GM23338 (cell line): ENCODE measurements at regions not wholly inside any gene's neighbourhood (a gene's known extent, or its start where the extent isn't known, plus 50 kb on each side); places are given as distances from the start of the nearest gene placed in this dataset.

Experiments
- ATAC-seq: fragments of 200-7000 bp; cut with Tn5 transposase; 3 replicates; pipeline ENCODE4 v1.9.1; 2020
- DNase-seq: peaks from one replicate; pipeline ENCODE4 v3.0.0-alpha.2; 2015; ENCODE audit warnings: low spot score
- H2AFZ ChIP-seq: fragments of 200-600 bp; sonication (generic); 2 replicates; pipeline ENCODE4 v1.8.0; 2016; ENCODE audit warnings: antibody characterized with exemption, mild to moderate bottlenecking, moderate library complexity
- H3F3A ChIP-seq: fragments of 200-600 bp; sonication (generic); replicated peaks from 2 replicates; pipeline ENCODE4 v1.8.0; 2017; ENCODE audit warnings: antibody characterized with exemption, mixed run types, low read depth
- H3K27ac ChIP-seq: fragments of 200-600 bp; sonication (generic); 2 replicates; pipeline ENCODE4 v1.6.1; 2016; ENCODE audit warnings: low read depth
- H3K27me3 ChIP-seq: fragments of 200-600 bp; sonication (generic); 2 replicates; pipeline ENCODE4 v1.8.0; 2016; ENCODE audit warnings: mild to moderate bottlenecking, mixed run types, moderate library complexity; ENCODE audit not compliant: insufficient read depth
- H3K36me3 ChIP-seq: fragments of 200-600 bp; sonication (generic); 2 replicates; pipeline ENCODE4 v1.8.0; 2016; ENCODE audit warnings: mild to moderate bottlenecking; ENCODE audit not compliant: insufficient read depth
- H3K4me1 ChIP-seq: fragments of 200-600 bp; sonication (generic); 2 replicates; pipeline ENCODE4 v1.8.0; 2016; ENCODE audit warnings: mild to moderate bottlenecking, moderate library complexity; ENCODE audit not compliant: insufficient read depth
- H3K4me2 ChIP-seq: fragments of 200-600 bp; sonication (generic); 2 replicates; pipeline ENCODE4 v1.7.1; 2017; ENCODE audit warnings: mixed run types
- H3K4me3 ChIP-seq: fragments of 200-600 bp; sonication (generic); 2 replicates; pipeline ENCODE4 v1.6.1; 2016; ENCODE audit warnings: mixed run types
- H3K79me2 ChIP-seq: fragments of 200-600 bp; sonication (generic); replicated peaks from 2 replicates; pipeline ENCODE4 v1.8.0; 2017; ENCODE audit warnings: mild to moderate bottlenecking; ENCODE audit not compliant: insufficient read depth
- H3K9me2 ChIP-seq: fragments of 200-600 bp; sonication (generic); 2 replicates; pipeline ENCODE4 v1.8.0; 2017; ENCODE audit not compliant: insufficient read depth
- H4K20me1 ChIP-seq: fragments of 200-600 bp; sonication (generic); replicated peaks from 2 replicates; pipeline ENCODE4 v1.8.0; 2017; ENCODE audit warnings: mild to moderate bottlenecking; ENCODE audit not compliant: insufficient read depth
- H3K27ac Mint-ChIP-seq: 2 replicates; pipeline ENCODE4 v1.8.0; 2020; ENCODE audit warnings: inconsistent platforms, mild to moderate bottlenecking, moderate library complexity, mixed read lengths
- H3K27me3 Mint-ChIP-seq: 3 replicates; pipeline ENCODE4 v1.8.0; 2022; ENCODE audit warnings: low read depth, mild to moderate bottlenecking, moderate library complexity, mixed read lengths, inconsistent platforms; ENCODE audit not compliant: insufficient read depth, poor library complexity
- H3K36me3 Mint-ChIP-seq: 3 replicates; pipeline ENCODE4 v1.8.0; 2021; ENCODE audit warnings: low read depth, mild to moderate bottlenecking, inconsistent platforms, moderate library complexity, mixed read lengths
- H3K4me1 Mint-ChIP-seq: 3 replicates; pipeline ENCODE4 v1.8.0; 2020; ENCODE audit warnings: mild to moderate bottlenecking, inconsistent platforms, mixed read lengths
- H3K4me3 Mint-ChIP-seq: 3 replicates; pipeline ENCODE4 v1.8.0; 2021; ENCODE audit warnings: moderate library complexity, mild to moderate bottlenecking, inconsistent platforms, mixed read lengths
- H3K9me3 Mint-ChIP-seq: 3 replicates; pipeline ENCODE4 v1.8.0; 2020; ENCODE audit warnings: moderate library complexity, mild to moderate bottlenecking, inconsistent platforms, mixed read lengths
- CTCF ChIP-seq, 2 experiments: fragments of 200-600 bp in 1 of 2; sonication (generic) in 1 of 2; conservative IDR thresholded peaks; 2 replicates each; pipeline versions ENCODE4 v1.5.1 to v1.6.1; 2016 to 2017; ENCODE audit warnings: antibody characterized with exemption in 2 of 2, low read depth in 2 of 2, mild to moderate bottlenecking in 2 of 2, moderate library complexity in 1 of 2
- EZH2 ChIP-seq: fragments of 200-600 bp; sonication (generic); IDR thresholded peaks from one replicate; pipeline ENCODE4 v1.8.0; 2017; ENCODE audit warnings: antibody characterized with exemption, mild to moderate bottlenecking, low read depth; ENCODE audit not compliant: unreplicated experiment
- EZH2phosphoT487 ChIP-seq: fragments of 200-600 bp; sonication (generic); IDR thresholded peaks from one replicate; pipeline ENCODE4 v1.8.1; 2018; ENCODE audit warnings: antibody characterized with exemption; ENCODE audit not compliant: unreplicated experiment
- NANOG ChIP-seq: IDR thresholded peaks from 2 replicates; pipeline ENCODE4 v1.6.1; 2016; ENCODE audit warnings: antibody characterized with exemption, borderline replicate concordance
- POLR2AphosphoS5 ChIP-seq: IDR thresholded peaks from 2 replicates; pipeline ENCODE4 v1.6.1; 2016; ENCODE audit warnings: antibody characterized with exemption, low read depth
- REST ChIP-seq: IDR thresholded peaks from one replicate; pipeline ENCODE4 v1.6.1; 2018; ENCODE audit warnings: antibody characterized with exemption; ENCODE audit not compliant: unreplicated experiment
- ZNF114 ChIP-seq: fragments of 250-450 bp; sonication (Bioruptor Pico); IDR thresholded peaks from 2 replicates; pipeline ENCODE4 v1.5.0; 2020; ENCODE audit warnings: mild to moderate bottlenecking, moderate library complexity

GRCh38 chr1:148354284-148354912 lies 128.7 kb downstream of the PPIAL4G start:
- Histone ChIP-seq H3F3A (no peaks in the 10 kb centered on the region), H3K36me3 (no peaks in the 10 kb centered on the region), H3K4me3 (peak overlapping the region; percentile 75), H3K4me1 (peaks cover 13% of the 10 kb centered on the region), H4K20me1 (no peaks in the 10 kb centered on the region), H3K9me2 (no peaks in the 10 kb centered on the region), H2AFZ (peak overlapping the region; percentile 98), H3K4me2 (peak overlapping the region; percentile 94), H3K27me3 (peaks cover 90% of the 10 kb centered on the region), H3K79me2 (no peaks in the 10 kb centered on the region), H3K27ac (no peak overlapping the region)
- Mint-ChIP-seq H3K36me3 (no peaks in the 10 kb centered on the region), H3K4me3 (peak overlapping the region; percentile 86), H3K9me3 (no peaks in the 10 kb centered on the region; the same call in 2 of the 3 replicates), H3K27me3 (peaks cover 40% of the 10 kb centered on the region), H3K4me1 (peaks cover 10% of the 10 kb centered on the region; the same call in 2 of the 3 replicates), H3K27ac (no peak overlapping the region)
- DNase-seq: peak; percentile 58
- TF ChIP-seq EZH2: peak; percentile 63
- TF ChIP-seq NANOG: no peak
- ATAC-seq: peak; percentile 72

DNA sequence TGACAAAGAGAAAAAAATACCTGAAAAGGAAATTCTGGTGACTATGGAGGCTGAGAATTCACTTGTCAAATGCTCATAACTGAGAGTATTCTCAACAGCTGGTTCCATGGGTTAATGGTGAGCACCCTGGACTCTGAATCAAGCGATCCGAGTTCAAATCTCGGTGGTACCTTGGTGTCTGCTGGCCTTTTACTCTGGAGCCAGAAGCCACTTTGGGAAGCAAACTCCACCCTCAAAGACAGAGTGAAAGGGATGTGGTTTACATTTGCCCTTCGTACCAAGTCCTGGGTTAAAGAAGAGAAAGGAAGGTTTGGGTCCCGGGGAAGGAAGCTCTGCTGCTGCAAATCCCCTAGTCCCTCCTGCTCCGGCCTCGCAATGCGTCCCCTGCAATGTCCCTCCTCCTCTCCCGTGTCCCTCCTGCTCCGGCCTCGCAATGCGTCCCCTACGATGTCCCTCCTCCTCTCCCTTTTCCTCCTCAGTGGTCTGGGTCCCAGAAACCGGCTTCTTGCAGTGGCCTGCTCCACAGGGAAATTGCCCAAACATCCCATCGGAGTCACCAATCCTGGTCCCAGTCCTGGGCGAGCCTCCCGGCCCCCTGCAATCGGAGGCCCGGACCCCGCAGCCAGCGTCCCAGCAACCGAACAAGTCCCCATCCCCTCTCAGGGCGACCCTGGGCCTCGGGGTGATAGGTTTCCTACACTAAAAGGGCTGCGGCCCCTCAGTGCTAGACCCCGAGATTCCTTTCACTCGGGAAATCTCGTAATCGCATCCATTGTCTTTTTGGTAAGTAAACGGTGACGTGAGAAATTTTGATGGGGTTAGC lies 129.4 kb downstream of the PPIAL4G start:
- Histone ChIP-seq H3F3A (no peaks in the 10 kb centered on the region), H2AFZ (peak overlapping the region; percentile 98), H3K4me3 (peak overlapping the region; percentile 75), H3K9me2 (no peaks in the 10 kb centered on the region), H3K27me3 (peaks cover 89% of the 10 kb centered on the region), H4K20me1 (no peaks in the 10 kb centered on the region), H3K4me1 (peaks cover 13% of the 10 kb centered on the region), H3K27ac (no peak overlapping the region), H3K36me3 (no peaks in the 10 kb centered on the region), H3K4me2 (peak overlapping the region; percentile 94), H3K79me2 (no peaks in the 10 kb centered on the region)
- Mint-ChIP-seq H3K27ac (0 out of 2 replicates have a peak overlapping the region, but pooled peaks have one; percentile 70), H3K4me1 (peaks cover 10% of the 10 kb centered on the region; the same call in 2 of the 3 replicates), H3K9me3 (no peaks in the 10 kb centered on the region; the same call in 2 of the 3 replicates), H3K36me3 (no peaks in the 10 kb centered on the region), H3K4me3 (peak overlapping the region; percentile 86), H3K27me3 (peaks cover 40% of the 10 kb centered on the region)
- ATAC-seq (peak; percentile 90), DNase-seq (peak; percentile 88)
- TF ChIP-seq NANOG (no peak), POLR2AphosphoS5 (peak; percentile 31)

- 0 out of 2 replicates have a peak overlapping the region, but pooled peaks have one; percentile 69 for H2AFZ ChIP-seq
- Mint-ChIP-seq H3K27me3 (peaks cover 40% of the 10 kb centered on the region), H3K4me1 (peaks cover 10% of the 10 kb centered on the region; the same call in 2 of the 3 replicates), H3K36me3 (no peaks in the 10 kb centered on the region), H3K9me3 (no peaks in the 10 kb centered on the region; the same call in 2 of the 3 replicates), H3K4me3 (peak overlapping the region; percentile 86), H3K27ac (no peak overlapping the region)
- H4K20me1 ChIP-seq: no peaks in the 10 kb centered on the region
- no peak overlapping the region for H3K27ac ChIP-seq
- H3K4me1 ChIP-seq: peaks cover 13% of the 10 kb centered on the region
- peaks cover 78% of the 10 kb centered on the region for H3K27me3 ChIP-seq
- DNase-seq (no peak), ATAC-seq (no peak)
- no peaks in the 10 kb centered on the region for H3F3A ChIP-seq
- no peaks in the 10 kb centered on the region for H3K9me2 ChIP-seq
- peak overlapping the region; percentile 94 for H3K4me2 ChIP-seq
- H3K4me3 ChIP-seq: peak overlapping the region; percentile 75
- H3K36me3 ChIP-seq: no peaks in the 10 kb centered on the region
- no peaks in the 10 kb centered on the region for H3K79me2 ChIP-seq
- no peak for TF ChIP-seq REST
- TF ChIP-seq EZH2phosphoT487: no peak
- no peak for TF ChIP-seq ZNF114 (CRISPR knock-in tag)
- TF ChIP-seq CTCF (conservative IDR thresholded peaks at IDR 0.05; ENCODE audit: low read depth in 2 of 2): no peak
- no peak for TF ChIP-seq NANOG
Measured at GRCh38 chr1:148352470-148353053, 130.5 kb downstream of the PPIAL4G start.
